Left lobe of liver (tissue), 2 donors: ENCODE measurements at regions not wholly inside any gene's neighbourhood (a gene's known extent, or its start where the extent isn't known, plus 50 kb on each side); places are given as distances from the start of the nearest gene placed in this dataset.

Experiments used
- ATAC-seq: fragments of 200-7000 bp; cut with Tn5 transposase; one replicate; pipeline ENCODE4 v1.9.1; 2020; ENCODE audit warnings: mild to moderate bottlenecking, moderate library complexity
- DNase-seq: peaks from one replicate; pipeline ENCODE4 v3.0.0-alpha.2; 2020; ENCODE audit warnings: low spot score
- donor health status: DM: no; HTN: no; CAD: no; lungs with moderate emphysema.
- donor health status: DM: no; HTN: yes; CAD: no.

- ATAC-seq (no peak), DNase-seq (no peak)
Measured at GRCh38 chr10:3723766-3724165, 61.2 kb downstream of the KLF6 start.

GRCh38 chr10:3720228-3721019 lies 64.6 kb downstream of the KLF6 start:
- DNase-seq, result peak; percentile 85
- peak; percentile 89 for ATAC-seq

DNA sequence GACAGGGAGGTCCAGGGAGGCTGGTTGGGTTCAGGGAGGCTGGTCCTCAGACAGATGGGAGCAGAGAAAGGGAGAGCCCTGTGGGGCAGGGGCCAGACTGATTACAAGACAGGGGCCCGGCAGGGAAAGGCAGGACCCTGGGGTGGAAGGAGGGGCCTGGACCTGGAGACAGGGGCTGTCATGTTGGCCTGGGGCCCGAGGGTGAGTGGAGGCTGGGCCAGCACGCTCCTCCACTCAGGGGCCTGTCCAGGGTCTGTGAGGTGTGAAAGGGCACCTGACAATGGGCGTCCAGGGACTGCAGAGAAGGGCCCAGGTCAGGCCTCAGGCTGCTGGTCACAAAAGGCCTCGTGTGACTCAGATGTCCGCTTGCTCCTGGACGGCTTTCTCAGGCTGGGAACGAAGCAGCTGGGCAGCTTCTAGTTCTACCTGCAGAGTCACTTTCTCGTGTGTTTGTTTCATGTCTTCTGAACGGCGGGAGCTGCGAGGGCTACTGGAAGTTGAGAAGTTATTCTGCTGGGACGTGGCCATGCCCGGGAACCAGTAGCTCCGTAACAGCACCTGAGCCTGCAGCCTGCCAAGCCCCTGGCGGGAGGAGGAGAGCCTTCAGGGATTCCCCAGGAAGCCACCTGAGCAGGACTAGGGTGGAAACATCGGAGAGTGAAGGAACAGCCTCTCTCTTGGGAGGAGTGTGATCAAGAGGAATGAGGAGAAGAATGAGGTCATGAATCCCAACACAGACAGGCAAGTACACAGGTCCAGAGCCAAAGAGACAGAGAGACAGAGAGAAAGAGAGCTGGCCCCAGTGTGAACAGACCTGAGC lies 65.8 kb downstream of the KLF6 start:
- DNase-seq (no peak), ATAC-seq (no peak)

DNA sequence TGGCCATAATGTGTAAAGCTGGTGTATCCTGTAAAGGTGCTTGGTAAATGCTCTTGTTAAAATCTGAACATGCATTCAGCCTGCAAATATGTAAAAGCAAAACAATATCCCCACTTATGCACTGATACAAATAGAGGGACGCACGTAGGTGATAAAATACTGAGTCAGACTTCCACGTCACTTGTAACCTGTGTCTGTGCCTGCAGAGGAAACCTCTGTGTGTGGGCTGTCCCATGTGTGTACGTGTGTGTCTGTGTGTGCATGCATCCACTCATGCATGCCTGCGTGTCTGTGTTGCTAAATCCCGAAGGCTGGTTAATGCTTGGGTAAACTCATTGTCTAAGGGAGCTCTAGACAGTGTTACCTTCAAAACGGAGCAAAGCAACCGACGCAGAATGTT lies 68.9 kb downstream of the KLF6 start:
- ATAC-seq (no peak), DNase-seq (no peak)

DNA sequence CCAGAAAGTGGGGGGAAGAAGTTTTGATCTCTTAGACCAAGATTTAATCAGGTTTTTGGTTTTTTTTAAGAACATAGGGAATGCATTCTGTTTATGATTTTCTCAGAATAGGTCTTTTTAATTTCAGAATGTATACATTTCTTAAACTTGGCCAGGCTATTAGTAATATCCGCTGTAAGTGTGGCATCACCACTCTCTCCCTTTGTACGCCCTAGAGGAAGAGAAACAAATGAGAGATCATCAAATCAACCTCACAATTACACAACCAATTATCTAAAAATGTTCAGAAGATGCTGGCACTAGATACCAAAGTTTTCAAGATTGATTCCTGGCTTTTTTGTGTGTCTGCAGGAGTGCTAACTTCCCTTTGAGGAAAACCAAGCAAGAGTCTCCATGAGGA lies 70.0 kb downstream of the KLF6 start:
- DNase-seq (no peak), ATAC-seq (no peak)

DNA sequence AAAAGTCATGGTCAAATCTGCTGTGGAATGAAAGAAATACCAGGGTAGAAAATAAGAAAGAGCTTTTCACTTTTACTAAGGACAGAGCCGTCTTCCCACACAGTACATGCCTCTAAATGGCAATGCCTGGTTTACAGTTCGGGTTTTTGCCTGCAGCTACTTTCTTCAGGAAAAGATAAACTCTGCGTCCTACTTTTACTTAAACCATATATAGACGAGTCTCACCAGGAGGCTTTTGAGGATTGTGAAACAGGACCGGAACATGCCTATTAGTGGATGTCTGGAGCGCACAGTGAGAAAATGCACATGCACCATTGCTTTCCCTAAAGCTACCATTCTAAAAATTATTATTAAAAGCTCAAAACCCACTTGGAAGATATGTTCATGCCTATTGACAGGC lies 70.5 kb downstream of the KLF6 start:
- ATAC-seq (no peak), DNase-seq (no peak)

DNA sequence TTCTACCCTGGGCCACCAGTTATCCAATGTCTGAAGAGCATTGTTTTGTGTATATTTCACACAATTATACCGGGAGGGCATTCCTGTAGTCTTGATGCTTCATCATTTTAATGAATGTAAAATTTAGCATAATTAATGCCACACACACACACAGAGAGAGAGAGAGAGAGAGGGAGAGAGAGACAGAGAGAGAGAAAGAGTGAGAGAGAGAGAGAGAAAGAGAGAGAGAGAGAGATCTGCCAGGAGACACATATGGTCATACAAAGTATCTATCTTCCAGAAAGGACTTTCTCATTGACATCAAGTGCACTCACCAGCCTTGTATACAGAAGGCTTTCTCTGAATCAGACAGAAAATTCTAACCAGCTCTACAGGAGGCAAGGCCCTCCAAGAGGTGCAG lies 72.3 kb downstream of the KLF6 start:
- no peak for ATAC-seq
- DNase-seq, result no peak

DNA sequence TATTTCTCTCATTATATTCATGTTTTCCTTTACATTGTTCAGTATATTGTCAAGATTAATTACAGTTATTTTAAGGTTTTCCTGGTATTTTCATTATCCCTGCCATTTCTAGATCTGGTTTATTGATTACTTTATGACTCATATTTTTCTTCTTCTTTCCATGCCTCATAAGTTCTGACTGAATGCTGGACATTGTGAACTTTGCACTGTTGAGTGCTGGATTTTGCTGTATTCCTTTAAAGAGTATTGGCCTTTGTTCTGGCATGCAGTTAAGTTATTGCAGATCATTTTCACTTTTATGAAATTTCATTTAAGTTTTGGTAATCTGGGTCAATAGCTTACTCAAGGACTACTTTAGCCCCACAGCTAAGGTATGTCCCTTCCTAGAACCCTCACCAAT lies 73.1 kb downstream of the KLF6 start:
- DNase-seq, result no peak

DNA sequence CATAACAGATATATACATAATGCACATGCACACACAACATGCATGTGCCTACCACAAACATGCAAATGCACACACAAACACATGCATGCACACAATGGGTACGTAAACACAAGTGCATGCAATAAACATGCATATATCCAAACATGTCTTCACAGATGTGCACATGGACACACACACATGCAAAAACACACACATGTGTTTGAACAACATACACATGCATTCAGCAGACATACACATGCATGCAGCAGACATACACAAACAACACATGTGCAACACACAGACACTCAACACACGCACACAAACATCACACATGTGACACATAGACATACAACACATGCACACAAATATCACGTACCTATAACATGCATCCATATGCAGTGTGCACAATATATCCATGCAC lies 74.2 kb downstream of the KLF6 start:
- ATAC-seq (no peak), DNase-seq (no peak)

More for the DNA sequence above, 73.1 kb downstream of the KLF6 start:
- no peak for ATAC-seq

- ATAC-seq (no peak), DNase-seq (no peak)
Measured at GRCh38 chr10:3709456-3710060, 75.5 kb downstream of the KLF6 start.

- DNase-seq (no peak), ATAC-seq (no peak)
Measured at GRCh38 chr10:3708852-3709251, 76.2 kb downstream of the KLF6 start.

DNA sequence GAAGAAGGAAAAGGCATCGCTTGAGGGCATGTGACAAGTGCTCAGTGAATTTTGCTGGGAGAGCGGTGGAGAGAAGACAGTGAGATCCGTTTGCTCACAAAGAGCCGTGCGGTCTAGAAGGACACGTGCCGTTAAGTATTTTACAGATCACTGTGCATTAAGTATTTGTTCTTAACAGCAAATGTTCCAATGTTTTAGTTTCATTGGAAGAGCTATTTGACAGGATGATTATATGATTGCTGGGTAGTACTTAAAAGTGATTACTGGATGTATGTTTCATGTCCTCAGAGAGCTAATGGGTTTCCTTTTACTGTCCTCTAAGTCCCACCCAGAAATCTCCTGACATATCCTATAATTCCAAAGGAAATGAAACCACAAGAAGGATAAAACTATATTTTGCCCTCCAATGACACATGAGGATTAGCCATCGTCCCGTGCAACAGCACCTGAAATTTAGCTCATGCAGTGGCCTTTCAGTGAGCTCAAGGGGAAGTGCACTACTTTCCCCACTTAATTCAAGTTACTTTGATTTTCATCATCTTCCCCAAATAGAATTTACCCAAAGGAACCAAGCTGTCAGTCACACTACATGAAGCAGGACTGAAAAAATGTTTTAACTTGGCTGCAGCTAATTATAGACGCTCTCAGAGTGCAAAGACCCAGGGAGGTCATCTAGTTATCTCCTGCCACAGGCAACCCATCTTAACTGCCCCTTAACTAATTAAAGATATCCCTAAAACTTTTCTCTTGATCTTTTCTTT lies 80.3 kb downstream of the KLF6 start:
- ATAC-seq, result no peak

DNA sequence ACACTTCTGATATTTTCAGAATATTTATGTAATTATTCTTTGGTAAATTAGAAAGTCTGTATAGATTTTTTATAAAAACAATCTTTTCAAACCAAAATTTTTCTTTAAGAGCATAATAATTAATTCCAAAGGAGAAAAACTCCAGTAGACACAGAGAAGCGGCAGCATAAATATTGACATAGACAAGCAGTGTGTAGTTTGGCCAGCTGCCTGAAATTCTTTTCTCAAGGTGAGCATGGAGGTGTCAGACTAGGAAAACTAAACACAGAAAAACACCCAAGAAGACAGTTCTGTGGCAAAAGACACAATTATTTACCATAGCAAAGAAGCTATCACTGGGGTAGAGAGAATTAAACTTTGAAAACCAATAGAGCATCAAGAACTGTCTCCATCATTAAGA lies 82.4 kb downstream of the KLF6 start:
- DNase-seq, result no peak
- peak; percentile 41 for ATAC-seq

More for the DNA sequence above, 80.3 kb downstream of the KLF6 start:
- no peak for DNase-seq

DNA sequence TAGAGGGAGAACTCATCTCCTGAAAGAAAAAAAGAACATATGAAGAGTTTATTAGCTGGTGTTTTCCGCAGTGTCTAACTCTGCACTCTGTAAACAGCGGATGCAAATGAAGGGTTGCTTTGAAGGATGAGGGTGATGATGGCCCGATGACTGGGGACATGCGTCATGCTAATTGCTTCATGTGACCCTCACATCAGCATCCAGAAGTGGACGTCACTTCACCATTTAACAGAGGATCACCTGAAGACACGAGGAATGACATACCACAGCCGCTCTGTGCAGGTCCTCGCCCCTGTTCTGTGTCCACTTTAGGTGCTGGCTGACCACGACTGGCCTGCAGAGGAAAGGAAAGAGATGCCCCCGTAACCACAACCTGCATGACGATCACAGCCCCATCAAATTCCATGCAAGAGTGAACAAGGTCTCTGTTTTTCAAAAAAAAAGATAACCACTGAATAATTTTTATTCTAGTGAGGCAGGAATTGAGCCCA lies 82.9 kb downstream of the KLF6 start:
- DNase-seq (no peak), ATAC-seq (no peak)

DNA sequence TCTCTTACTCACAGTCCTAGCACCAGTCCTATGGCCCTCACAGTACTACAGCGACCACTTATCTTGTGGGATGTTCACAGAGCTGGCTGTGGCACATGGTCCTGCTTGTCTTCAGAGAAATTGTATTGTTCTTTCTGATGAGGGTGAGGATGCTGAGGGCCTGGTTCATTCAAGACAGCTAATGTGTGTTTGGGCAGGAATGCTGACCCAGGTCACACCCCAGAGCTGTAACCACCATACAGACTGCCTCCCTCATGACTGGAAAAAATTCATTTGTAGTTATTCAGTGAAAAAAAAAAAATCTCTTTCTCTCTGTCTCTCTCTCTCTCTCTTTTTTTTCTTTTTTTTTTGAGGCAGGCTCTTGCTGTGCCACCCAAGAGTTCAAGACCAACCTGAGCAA lies 83.5 kb downstream of the KLF6 start:
- no peak for ATAC-seq
- DNase-seq, result no peak

DNA sequence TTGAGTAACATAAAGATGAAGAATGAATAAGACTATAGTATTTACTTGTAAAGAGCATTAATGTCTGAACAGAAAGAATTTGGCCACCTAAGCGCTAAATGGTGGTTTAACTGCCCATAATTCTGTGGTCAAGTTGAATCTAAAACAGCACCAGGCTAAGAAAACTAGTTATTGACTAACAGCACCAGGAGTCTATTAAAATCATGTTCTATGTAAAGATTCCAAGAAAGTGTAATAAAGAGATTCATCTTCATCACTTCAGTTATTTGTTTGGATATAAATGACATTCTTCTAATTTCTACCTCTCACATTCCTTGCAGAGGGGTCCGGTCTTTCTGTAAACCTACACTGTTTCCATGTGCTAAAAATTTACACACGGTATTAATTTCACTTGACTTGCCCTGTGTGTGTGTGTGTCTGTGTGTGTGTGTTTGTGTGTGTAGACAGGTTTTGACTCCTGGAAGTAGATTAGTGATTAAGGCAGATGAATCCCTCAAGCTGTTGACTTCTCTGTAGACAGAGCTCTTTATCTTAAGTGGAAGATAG lies 84.4 kb downstream of the KLF6 start:
- no peak for ATAC-seq
- DNase-seq, result no peak

- DNase-seq (no peak), ATAC-seq (no peak)
Measured at GRCh38 chr10:3699916-3700315, 85.1 kb downstream of the KLF6 start.

GRCh38 chr10:3698312-3698711 lies 86.7 kb downstream of the KLF6 start:
- ATAC-seq (no peak), DNase-seq (no peak)

- no peak for ATAC-seq
- DNase-seq, result no peak
Measured at GRCh38 chr10:3693698-3694080, 91.3 kb downstream of the KLF6 start.

DNA sequence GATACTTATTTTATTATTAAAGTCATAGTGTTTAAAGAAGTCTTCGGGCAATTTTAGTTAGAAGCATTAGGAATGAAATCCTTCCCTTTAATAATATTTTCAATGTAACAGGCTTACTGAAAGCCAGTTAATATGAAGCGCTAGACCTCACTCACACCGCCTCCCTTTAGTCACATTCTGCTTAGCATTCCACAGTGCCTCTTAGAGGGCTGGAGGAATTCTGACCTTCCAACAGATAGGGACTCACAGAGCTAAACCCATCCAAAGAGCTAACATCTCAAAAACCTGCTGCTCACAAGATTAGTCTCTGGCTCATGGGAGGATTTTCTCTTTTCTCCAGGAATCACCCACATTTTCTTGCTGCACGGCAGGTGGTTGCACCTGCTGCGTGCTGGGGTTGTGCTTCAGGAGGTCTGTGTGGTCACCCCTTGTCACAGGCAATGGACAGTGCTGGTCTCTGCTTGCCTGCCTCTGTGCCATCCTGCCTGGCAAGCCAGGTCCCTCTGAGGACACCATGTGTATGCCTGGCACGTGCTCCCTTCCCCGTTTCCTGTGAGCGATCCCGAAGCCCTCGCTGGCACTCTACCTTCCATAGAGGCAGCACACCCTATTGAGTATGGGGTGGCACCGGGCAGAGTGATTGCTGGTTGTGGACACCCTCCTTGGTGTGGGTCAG lies 91.8 kb downstream of the KLF6 start:
- DNase-seq (no peak), ATAC-seq (no peak)
